ENCODE measurements at regions not wholly inside any gene's neighbourhood (a gene's known extent, or its start where the extent isn't known, plus 50 kb on each side); places are given as distances from the start of the nearest gene placed in this dataset.
"Not testable (repeated sequence)": the region's sequence is repeated elsewhere in the genome, so short reads cannot be mapped to it uniquely, and the experiment has no call there.

GRCh38 chr2:226467221-226467620, 332.4 kb downstream of the IRS1 start:
- DNase-seq, result no peak

DNA sequence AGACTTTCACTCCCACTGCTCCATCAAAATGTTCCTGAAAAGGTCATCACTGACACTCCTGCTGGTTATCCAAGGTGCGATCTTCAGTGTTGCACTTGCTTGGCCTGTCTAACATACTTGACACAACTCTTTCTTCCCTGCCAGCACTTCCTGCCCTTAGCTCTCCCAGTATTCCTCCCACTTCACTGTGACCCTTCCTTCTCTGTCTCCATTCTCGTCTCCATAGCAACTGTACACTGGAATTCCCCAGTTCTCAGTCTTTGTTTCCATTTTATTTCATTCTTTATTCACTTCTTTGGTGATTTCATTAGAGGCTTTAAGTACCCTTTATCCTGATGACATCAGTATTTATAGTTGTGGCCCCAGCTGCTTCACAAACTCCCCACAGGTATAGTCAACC, 333.0 kb downstream of the IRS1 start:
- DNase-seq, result no peak

GRCh38 chr2:226466124-226466523, 333.5 kb downstream of the IRS1 start:
- no peak for DNase-seq

- no peak for DNase-seq
Observed at GRCh38 chr2:226464380-226464779, 335.2 kb downstream of the IRS1 start.

GRCh38 chr2:226463154-226463553, 336.5 kb downstream of the IRS1 start:
- DNase-seq, result no peak

GRCh38 chr2:226461981-226462380, 337.6 kb downstream of the IRS1 start:
- DNase-seq, result no peak

- not testable (repeated sequence) for DNase-seq
Observed at GRCh38 chr2:226456144-226456543, 343.5 kb downstream of the IRS1 start.

GRCh38 chr2:226452768-226453167, 346.9 kb downstream of the IRS1 start:
- DNase-seq, result no peak

- DNase-seq, result no peak
Observed at GRCh38 chr2:226451486-226451885, 348.1 kb downstream of the IRS1 start.

DNA sequence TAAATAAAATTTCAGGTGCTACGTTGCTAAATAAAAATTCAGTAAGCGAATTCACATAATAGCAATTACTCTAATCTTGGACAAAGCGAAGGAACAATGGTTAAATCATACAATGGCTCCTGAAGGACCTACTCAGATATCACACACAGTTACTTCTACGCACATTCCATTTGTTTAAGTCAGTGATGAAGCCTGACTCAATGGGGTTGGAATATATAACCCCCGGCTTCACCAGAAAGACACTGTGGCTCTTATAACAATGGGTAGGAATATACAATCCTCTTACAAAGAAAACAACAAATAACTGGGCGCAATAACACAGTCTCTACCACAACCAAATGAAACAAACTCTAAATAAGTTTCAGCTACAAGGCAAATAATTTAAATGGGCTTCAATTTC, 349.5 kb downstream of the IRS1 start:
- DNase-seq, result no peak

- DNase-seq, result no peak
Observed at GRCh38 chr2:226447338-226448300, 352.0 kb downstream of the IRS1 start.

DNA sequence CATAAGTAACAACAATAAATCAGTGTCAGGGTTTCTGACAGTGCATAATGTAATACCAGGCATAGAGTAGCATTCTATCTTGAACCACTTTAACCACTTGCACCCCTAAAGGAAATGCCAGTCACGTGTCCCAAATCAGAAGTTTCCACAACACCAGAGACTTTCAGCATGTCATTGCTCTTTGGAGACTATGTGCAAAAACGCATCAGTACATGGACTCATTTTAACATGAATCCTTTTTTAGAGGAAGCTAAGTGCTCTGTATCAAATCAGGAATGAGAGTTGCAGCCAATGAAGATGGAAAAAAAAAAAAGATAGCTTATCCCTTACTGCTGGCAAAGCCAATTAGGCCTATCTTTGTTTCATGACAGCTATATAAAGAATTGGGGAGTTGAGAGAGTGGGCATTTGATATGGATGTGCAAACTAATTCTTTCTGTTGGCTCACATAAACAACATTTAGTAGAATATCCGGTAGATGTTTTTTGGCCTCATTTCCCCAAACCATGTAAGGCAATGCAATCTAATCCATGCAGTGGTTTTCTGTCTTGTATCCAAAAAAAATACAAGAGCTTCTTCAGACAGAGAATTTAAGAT, 353.1 kb downstream of the IRS1 start:
- no peak for DNase-seq

DNA sequence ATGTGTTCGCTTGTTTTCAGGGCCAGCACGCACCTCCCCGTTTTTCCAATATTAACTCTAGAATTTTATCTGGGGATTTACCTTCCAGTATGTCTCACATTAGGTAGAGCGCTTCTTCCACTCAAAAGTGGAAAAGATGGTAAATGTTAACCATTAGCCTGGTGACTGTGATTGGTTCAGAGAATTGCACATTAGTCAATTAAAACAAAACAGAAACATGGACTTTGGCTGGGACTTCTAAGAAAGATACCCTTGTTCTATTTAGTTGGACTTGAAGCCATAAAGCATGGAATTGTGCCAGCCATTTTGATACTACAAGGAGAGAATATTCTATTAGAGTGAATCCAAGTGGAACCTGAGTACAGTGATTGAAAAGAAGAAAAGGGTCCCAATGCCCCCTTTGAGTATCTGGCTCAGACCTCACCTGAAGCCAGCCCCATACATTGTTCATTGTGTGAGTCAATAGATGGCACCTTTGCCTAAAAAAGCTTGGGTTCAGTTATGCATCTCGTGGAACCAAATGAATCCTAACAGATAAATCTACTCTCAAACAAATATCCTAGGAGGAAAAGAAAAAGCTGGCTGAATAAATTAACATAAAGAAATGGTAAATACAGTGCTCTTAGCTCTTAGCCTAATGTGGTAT, 354.3 kb downstream of the IRS1 start:
- no peak for DNase-seq

DNA sequence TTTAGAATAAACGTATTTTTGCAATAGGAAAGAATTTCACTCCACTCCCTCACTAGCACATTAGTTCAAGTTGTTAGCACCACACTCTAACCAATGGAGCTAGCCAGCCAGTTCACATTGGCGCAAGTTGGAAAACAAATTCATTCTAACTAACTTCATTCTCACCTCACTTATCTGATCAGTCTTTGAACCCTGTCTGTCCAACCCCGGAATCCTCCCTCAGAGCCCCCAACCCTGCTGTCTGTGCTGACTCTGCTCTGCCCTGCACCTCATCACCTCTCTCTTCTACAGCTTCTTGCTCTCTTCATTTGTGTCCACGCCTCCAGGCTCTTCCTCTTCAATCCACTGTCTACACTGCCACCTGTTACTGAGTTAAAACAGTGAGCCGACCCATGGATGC, 356.5 kb downstream of the IRS1 start:
- DNase-seq, result no peak

DNA sequence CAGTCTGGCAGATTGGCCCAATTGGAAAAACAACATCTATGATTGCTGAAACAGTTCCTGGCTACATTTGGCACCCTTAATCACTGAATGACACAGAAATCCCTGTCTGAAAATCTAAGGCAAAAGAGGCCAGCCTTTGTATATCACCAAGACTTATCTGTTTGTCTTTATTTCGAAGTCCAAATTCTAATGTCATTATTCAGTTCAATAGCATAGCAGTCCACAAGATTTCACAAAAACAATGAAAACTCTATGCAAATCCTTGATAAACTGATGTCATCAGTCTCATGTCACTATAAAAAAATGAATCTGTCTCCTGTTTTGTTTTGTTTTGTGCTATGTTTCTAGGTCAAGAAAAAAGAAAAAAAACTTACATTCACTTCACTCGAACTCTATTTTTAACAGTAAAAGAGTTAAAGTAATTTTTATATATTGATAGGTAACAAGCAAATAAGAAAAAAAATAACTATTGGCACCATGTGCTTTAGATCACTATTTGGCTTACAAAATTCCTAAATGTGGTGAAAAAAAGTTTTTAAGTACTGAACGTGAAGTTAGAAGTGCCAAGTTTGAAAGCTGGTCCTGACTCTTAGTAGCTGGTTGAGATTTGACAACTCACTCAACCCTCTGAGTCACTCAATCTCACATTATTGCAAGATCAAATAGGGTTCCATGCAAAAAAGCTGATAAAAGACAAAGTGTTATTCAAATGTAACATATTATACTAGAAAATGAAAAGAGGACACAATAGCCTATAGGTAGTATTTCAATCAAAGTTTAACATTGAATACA, 359.3 kb downstream of the IRS1 start:
- DNase-seq, result no peak

- no peak for DNase-seq
Observed at GRCh38 chr2:226439337-226439736, 360.3 kb downstream of the IRS1 start.

DNA sequence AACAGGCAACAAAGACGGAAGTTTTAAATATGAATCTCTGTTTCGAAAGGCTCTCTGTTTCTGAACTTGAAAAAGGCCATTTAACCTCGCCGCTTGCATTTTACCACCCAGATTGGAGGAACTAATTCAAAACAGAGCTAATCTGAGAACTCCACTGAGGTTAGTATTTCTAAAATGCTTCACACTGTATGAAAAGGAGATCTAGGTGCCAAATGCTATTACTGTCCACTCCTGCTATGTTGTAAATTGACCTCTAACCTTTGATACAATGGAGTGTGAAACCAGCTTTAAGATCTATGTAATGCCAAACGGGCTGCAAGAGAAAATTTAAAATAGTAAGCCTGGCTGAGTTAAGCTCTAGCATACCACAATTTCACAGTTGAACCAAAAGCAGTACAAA, 364.5 kb downstream of the IRS1 start:
- DNase-seq, result no peak

DNA sequence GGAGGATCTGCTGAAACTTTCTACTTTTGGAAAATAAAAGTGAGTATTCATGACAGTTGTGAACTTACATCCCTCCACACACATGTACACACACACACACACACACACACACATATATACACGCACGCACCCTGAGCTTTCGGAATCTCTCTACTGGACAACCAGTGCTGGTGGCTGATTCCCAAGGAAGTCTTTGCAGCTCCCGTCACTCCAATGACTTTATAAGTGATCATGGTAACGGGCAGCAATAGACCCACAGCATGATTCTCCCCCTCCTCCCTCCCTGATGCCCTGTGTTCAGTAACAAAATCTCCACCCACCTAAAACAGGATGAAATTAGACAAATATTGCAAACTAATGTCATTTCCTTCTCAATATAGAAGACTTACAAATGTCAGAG, 364.9 kb downstream of the IRS1 start:
- no peak for DNase-seq

- no peak for DNase-seq
Observed at GRCh38 chr2:226431288-226431948, 368.2 kb downstream of the IRS1 start.

- no peak for DNase-seq
Observed at GRCh38 chr2:226429476-226429875, 370.1 kb downstream of the IRS1 start.

DNA sequence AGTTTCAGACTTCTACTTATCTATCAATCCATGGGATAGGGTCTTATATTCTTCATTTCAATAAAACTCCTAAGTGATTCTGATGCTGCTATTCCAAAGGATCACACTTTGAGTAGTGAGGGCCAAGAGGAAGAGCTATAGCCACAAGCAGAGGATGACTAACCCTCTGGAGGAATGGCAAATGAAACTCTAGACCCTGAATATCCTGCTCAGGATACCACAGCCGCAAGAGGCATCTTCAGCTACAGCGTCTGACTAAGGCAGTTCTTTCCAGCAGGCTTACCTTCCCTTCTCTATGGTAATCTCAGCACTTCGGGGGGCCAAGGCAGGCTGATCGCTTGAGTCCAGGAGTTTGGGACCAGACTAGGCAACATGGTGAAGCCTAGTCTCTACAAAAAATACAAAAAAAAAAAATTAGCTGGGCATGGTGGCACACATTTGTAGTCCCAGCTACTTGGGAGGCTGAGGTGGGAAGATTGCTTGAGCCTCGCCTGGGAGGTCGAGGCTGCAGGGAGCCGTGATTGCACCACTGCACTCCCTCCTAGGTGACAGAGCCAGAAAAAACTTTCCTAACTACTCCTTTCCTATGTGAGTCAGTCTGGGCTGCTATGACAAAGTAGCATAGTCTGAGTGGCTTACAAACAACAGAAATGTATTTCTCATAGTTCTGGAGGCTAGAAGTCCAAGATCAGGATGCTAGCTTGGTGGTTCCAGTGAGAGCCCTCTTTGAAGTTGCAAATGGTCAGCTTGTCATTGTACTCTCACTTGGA, 371.9 kb downstream of the IRS1 start:
- DNase-seq, result no peak

GRCh38 chr2:226426292-226426736, 373.3 kb downstream of the IRS1 start:
- DNase-seq, result no peak
